ENCODE measurements at regions not wholly inside any gene's neighbourhood (a gene's known extent, or its start where the extent isn't known, plus 50 kb on each side); places are given as distances from the start of the nearest gene placed in this dataset.
A peak's percentile ranks its signal among the peaks of the same experiment; 100 is the strongest.

GRCh38 chr9:126127591-126127990, 199.0 kb upstream of the MVB12B start:
- DNase-seq, result no peak

- no peak for DNase-seq
Measured at GRCh38 chr9:126128494-126129142, 198.0 kb upstream of the MVB12B start.

- DNase-seq, result no peak
Measured at GRCh38 chr9:126131066-126132010, 195.3 kb upstream of the MVB12B start.

GRCh38 chr9:126132746-126133145, 193.9 kb upstream of the MVB12B start:
- DNase-seq, result no peak

GRCh38 chr9:126144196-126144595, 182.4 kb upstream of the MVB12B start:
- DNase-seq, result no peak

GRCh38 chr9:126144603-126145456, 181.8 kb upstream of the MVB12B start:
- DNase-seq, result no peak

- DNase-seq, result no peak
Measured at GRCh38 chr9:126145887-126146253, 180.8 kb upstream of the MVB12B start.

- DNase-seq, result peak; percentile 46
Measured at GRCh38 chr9:126146254-126147145, 180.1 kb upstream of the MVB12B start.

- no peak for DNase-seq
Measured at GRCh38 chr9:126147186-126147935, 179.3 kb upstream of the MVB12B start.

GRCh38 chr9:126147936-126148870, 178.4 kb upstream of the MVB12B start:
- no peak for DNase-seq

- no peak for DNase-seq
Measured at GRCh38 chr9:126148994-126149393, 177.6 kb upstream of the MVB12B start.

- no peak for DNase-seq
Measured at GRCh38 chr9:126149661-126150060, 177.0 kb upstream of the MVB12B start.

- DNase-seq, result no peak
Measured at GRCh38 chr9:126150411-126151030, 176.1 kb upstream of the MVB12B start.

GRCh38 chr9:126151031-126151685, 175.5 kb upstream of the MVB12B start:
- DNase-seq, result no peak

GRCh38 chr9:126151686-126152134, 174.9 kb upstream of the MVB12B start:
- no peak for DNase-seq

- no peak for DNase-seq
Measured at GRCh38 chr9:126152622-126153362, 173.8 kb upstream of the MVB12B start.

GRCh38 chr9:126153382-126153781, 173.2 kb upstream of the MVB12B start:
- no peak for DNase-seq

- DNase-seq, result no peak
Measured at GRCh38 chr9:126154182-126154827, 172.3 kb upstream of the MVB12B start.

All from stimulated activated CD4-positive, alpha-beta T cell treated with anti-CD3 and anti-CD28 coated beads, Interleukin-15, amount 100 ng/mL, for 24 hours (primary cell).